HL-60 (cell line): ENCODE measurements at regions not wholly inside any gene's neighbourhood (a gene's known extent, or its start where the extent isn't known, plus 50 kb on each side); places are given as distances from the start of the nearest gene placed in this dataset.

Source experiments
- CTCF ChIP-seq: IDR thresholded peaks from one replicate; pipeline ENCODE4 v1.5.1; 2011; ENCODE audit warnings: low read length, control low read depth, inconsistent platforms; ENCODE audit not compliant: insufficient read depth
- GABPA ChIP-seq: IDR thresholded peaks from 2 replicates; pipeline ENCODE4 v1.6.1; 2012; ENCODE audit warnings: low read depth
- POLR2AphosphoS5 ChIP-seq: IDR thresholded peaks from 2 replicates; pipeline ENCODE4 v1.6.1; 2012; ENCODE audit warnings: low read depth

- TF ChIP-seq CTCF (no peak), POLR2AphosphoS5 (no peak), GABPA (no peak)
Measured at GRCh38 chr5:106940986-106941385, 729.8 kb downstream of the EFNA5 start.
